Osteocyte (in vitro differentiated cells): ENCODE measurements at regions not wholly inside any gene's neighbourhood (a gene's known extent, or its start where the extent isn't known, plus 50 kb on each side); places are given as distances from the start of the nearest gene placed in this dataset.

Source experiments
- DNase-seq: peaks from one replicate; pipeline ENCODE4 v3.0.0; 2021; ENCODE audit warnings: mixed read lengths; ENCODE audit not compliant: unreplicated experiment; ENCODE audit errors: extremely low spot score
- H3K27ac Mint-ChIP-seq: one replicate; pipeline ENCODE4 v1.8.0; 2021; ENCODE audit warnings: mild to moderate bottlenecking, mixed read lengths; ENCODE audit not compliant: unreplicated experiment
- H3K27me3 Mint-ChIP-seq: one replicate; pipeline ENCODE4 v1.8.0; 2021; ENCODE audit warnings: mixed read lengths; ENCODE audit not compliant: unreplicated experiment
- H3K36me3 Mint-ChIP-seq: one replicate; pipeline ENCODE4 v1.8.0; 2021; ENCODE audit warnings: mixed read lengths; ENCODE audit not compliant: unreplicated experiment
- H3K4me1 Mint-ChIP-seq: one replicate; pipeline ENCODE4 v1.8.0; 2021; ENCODE audit warnings: mixed read lengths; ENCODE audit not compliant: unreplicated experiment
- H3K4me3 Mint-ChIP-seq: one replicate; pipeline ENCODE4 v1.8.0; 2021; ENCODE audit warnings: mild to moderate bottlenecking, moderate library complexity, mixed read lengths; ENCODE audit not compliant: unreplicated experiment
- H3K9me3 Mint-ChIP-seq: one replicate; pipeline ENCODE4 v1.8.0; 2021; ENCODE audit warnings: mixed read lengths; ENCODE audit not compliant: unreplicated experiment
- TF ChIP-seq, protein P1 (sequence below): fragments of 200-600 bp; sonication (generic); IDR thresholded peaks from 2 replicates; pipeline ENCODE4 v1.5.0; 2021; ENCODE audit warnings: antibody characterized with exemption, mild to moderate bottlenecking, moderate library complexity

DNA sequence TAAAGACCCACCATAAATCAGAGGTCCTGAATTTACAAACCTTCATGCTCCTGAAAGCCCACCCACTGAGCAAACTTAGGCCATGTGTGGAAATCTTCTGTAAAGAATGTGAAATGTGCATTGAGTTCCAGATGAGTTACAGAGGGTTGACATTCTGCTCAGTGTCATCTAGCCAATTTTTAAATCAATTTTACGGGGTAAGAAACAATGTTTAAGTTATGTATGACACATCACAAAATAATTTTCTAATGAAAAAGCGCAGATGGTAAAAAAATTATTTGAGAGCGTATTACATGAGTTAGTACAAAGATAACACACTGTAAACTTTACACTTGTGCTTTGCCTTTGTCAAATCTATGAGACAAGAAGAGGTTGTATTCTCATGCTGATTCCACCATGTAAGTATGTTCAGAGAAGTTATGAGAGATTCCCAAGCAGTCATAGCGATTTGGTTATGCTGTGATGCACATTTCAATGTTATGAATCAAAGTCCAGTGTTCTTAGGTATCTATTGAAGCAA is 446.3 kb downstream of the ADCYAP1 start:
- TF ChIP-seq, protein P1, sequence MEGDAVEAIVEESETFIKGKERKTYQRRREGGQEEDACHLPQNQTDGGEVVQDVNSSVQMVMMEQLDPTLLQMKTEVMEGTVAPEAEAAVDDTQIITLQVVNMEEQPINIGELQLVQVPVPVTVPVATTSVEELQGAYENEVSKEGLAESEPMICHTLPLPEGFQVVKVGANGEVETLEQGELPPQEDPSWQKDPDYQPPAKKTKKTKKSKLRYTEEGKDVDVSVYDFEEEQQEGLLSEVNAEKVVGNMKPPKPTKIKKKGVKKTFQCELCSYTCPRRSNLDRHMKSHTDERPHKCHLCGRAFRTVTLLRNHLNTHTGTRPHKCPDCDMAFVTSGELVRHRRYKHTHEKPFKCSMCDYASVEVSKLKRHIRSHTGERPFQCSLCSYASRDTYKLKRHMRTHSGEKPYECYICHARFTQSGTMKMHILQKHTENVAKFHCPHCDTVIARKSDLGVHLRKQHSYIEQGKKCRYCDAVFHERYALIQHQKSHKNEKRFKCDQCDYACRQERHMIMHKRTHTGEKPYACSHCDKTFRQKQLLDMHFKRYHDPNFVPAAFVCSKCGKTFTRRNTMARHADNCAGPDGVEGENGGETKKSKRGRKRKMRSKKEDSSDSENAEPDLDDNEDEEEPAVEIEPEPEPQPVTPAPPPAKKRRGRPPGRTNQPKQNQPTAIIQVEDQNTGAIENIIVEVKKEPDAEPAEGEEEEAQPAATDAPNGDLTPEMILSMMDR: no peak
- Mint-ChIP-seq H3K27ac (no peak overlapping the region), H3K9me3 (no peaks in the 10 kb centered on the region), H3K4me1 (no peaks in the 10 kb centered on the region), H3K27me3 (no peaks in the 10 kb centered on the region), H3K4me3 (no peak overlapping the region), H3K36me3 (no peaks in the 10 kb centered on the region)
- no peak for DNase-seq

DNA sequence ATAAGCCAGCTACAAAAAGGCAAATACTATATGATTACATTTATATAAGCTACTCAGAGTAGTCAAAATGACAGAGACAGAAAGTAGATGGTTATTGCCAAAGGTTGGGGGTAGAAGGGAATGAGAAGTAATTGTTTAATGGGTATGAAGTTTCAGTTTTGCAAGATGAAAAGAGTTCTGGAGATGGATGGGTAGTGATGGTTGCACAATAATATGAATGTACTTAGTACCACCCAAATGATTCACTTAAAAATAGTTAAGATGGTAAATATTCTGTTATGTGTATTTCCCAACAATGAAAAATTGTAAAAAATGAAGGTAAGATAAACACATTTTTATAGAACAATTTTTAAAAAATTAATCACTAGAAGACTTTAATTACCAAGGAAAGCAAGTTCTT is 448.4 kb downstream of the ADCYAP1 start:
- H3K27ac Mint-ChIP-seq: no peak overlapping the region
- H3K36me3 Mint-ChIP-seq: no peaks in the 10 kb centered on the region
- TF ChIP-seq, protein P1: no peak
- no peaks in the 10 kb centered on the region for H3K4me1 Mint-ChIP-seq
- H3K4me3 Mint-ChIP-seq: no peak overlapping the region
- no peaks in the 10 kb centered on the region for H3K9me3 Mint-ChIP-seq
- H3K27me3 Mint-ChIP-seq: no peaks in the 10 kb centered on the region
- no peak for DNase-seq

DNA sequence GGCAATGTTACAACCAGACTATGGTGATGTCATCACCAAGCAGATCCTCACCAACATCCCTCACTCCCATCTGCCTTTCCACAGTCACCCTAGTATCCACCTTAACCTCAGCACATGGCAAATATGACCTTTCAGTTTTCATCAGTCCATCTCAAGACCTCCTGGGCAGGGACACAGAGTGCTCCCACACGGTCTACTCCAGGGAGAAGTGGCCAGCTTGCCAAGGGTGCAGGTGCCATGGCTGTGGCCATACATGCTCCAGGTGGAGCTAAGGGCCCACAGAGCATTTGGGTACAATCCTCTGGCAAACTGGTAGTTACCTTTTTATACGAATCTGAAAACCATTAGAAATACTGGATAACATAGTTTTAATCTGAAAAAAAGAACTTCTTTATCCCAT is 453.1 kb downstream of the ADCYAP1 start:
- no peak overlapping the region for H3K27ac Mint-ChIP-seq
- H3K4me3 Mint-ChIP-seq: no peak overlapping the region
- no peaks in the 10 kb centered on the region for H3K9me3 Mint-ChIP-seq
- no peaks in the 10 kb centered on the region for H3K4me1 Mint-ChIP-seq
- no peak for DNase-seq
- H3K36me3 Mint-ChIP-seq: no peaks in the 10 kb centered on the region
- TF ChIP-seq, protein P1: no peak
- no peaks in the 10 kb centered on the region for H3K27me3 Mint-ChIP-seq

DNA sequence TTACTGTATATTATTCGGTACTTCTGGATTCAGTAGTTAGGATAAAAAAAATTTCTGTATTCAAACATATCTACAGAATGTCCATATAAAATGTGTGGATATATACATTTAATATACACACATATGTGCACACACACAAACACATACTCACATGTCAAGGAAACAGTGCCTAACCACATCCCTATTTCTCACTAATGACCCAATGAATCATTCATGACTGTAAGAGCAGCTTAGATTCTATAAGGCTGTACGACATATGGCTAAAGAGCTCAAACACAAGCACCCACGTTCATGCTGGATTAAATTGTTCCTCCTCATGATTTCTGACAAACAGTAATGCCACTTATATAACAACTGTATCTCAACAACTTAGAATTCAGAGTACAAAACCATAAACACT is 457.3 kb downstream of the ADCYAP1 start:
- no peaks in the 10 kb centered on the region for H3K4me1 Mint-ChIP-seq
- TF ChIP-seq, protein P1: no peak
- H3K4me3 Mint-ChIP-seq: no peak overlapping the region
- H3K27me3 Mint-ChIP-seq: no peaks in the 10 kb centered on the region
- H3K36me3 Mint-ChIP-seq: no peaks in the 10 kb centered on the region
- DNase-seq: no peak
- no peak overlapping the region for H3K27ac Mint-ChIP-seq
- no peaks in the 10 kb centered on the region for H3K9me3 Mint-ChIP-seq

DNA sequence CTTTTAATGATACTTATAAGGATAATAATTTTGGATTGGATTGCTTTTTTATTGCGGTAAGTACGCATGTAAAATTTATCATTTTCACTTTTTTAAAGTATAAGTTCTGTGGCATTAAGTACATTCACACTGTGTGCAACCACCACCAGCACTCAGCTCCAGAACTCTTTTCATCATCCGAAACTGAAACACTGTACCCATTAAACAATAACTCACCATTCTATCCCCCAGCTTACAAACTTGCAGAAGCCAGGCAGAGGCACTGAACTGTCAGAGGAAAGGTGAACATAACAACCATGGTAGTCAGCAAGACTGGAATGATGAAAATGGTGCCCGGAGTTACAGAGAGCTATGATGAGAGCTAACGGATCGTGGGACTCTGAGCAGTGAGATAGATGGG is 465.9 kb downstream of the ADCYAP1 start:
- TF ChIP-seq, protein P1: no peak
- H3K27ac Mint-ChIP-seq: no peak overlapping the region
- H3K4me1 Mint-ChIP-seq: no peaks in the 10 kb centered on the region
- H3K9me3 Mint-ChIP-seq: no peaks in the 10 kb centered on the region
- no peak overlapping the region for H3K4me3 Mint-ChIP-seq
- H3K27me3 Mint-ChIP-seq: no peaks in the 10 kb centered on the region
- no peaks in the 10 kb centered on the region for H3K36me3 Mint-ChIP-seq
- no peak for DNase-seq
